HepG2 (cell line): ENCODE measurements at regions not wholly inside any gene's neighbourhood (a gene's known extent, or its start where the extent isn't known, plus 50 kb on each side); places are given as distances from the start of the nearest gene placed in this dataset.

Experiments
- ATF3 ChIP-seq: sonication (generic); formaldehyde crosslinking; IDR thresholded peaks from 2 replicates; pipeline ENCODE4 v1.4.0; 2020; ENCODE audit warnings: missing genetic modification reagents
- CCAR2 ChIP-seq: fragments of 200-400 bp; formaldehyde crosslinking; optimal IDR thresholded peaks from 2 replicates; pipeline ENCODE3; 2018; ENCODE audit warnings: low read depth, mild to moderate bottlenecking, low read length, moderate library complexity
- CTCF ChIP-seq: sonication (generic); formaldehyde crosslinking; IDR thresholded peaks from 2 replicates; pipeline ENCODE4 v1.5.0; 2020; ENCODE audit warnings: mild to moderate bottlenecking, missing genetic modification reagents, moderate library complexity
- IKZF1 ChIP-seq: fragments of 450-650 bp; IDR thresholded peaks from 2 replicates; pipeline ENCODE4 v1.7.1; 2016
- NFYC ChIP-seq: IDR thresholded peaks from 2 replicates; pipeline ENCODE4 v1.6.1; 2016; ENCODE audit warnings: missing genetic modification reagents, missing compliant biosample characterization
- PHF5A ChIP-seq: IDR thresholded peaks from one replicate; pipeline ENCODE4 v1.6.1; 2018; ENCODE audit warnings: low read depth, missing genetic modification reagents; ENCODE audit not compliant: unreplicated experiment
- ZNF597 ChIP-seq: sonication (generic); formaldehyde crosslinking; IDR thresholded peaks from 2 replicates; pipeline ENCODE4 v1.5.0; 2020; ENCODE audit warnings: missing genetic modification reagents
- ZNF737 ChIP-seq: sonication (generic); formaldehyde crosslinking; IDR thresholded peaks from 2 replicates; pipeline ENCODE4 v1.5.0; 2020; ENCODE audit warnings: missing genetic modification reagents, mild to moderate bottlenecking, borderline replicate concordance

GRCh38 chr2:201016859-201017258 lies 53.4 kb upstream of the ORC2 start:
- no peak for TF ChIP-seq CTCF (CRISPR knock-in tag)
- no peak for TF ChIP-seq IKZF1
- TF ChIP-seq CCAR2 = no peak
- no peak for TF ChIP-seq NFYC
- TF ChIP-seq ZNF737 (CRISPR knock-in tag) = no peak
- no peak for TF ChIP-seq ATF3 (CRISPR knock-in tag)
- no peak for TF ChIP-seq PHF5A (CRISPR knock-in tag)
- TF ChIP-seq ZNF597 (CRISPR knock-in tag) = no peak
